ENCODE measurements at regions not wholly inside any gene's neighbourhood (a gene's known extent, or its start where the extent isn't known, plus 50 kb on each side); places are given as distances from the start of the nearest gene placed in this dataset.
"Not testable (repeated sequence)": the region's sequence is repeated elsewhere in the genome, so short reads cannot be mapped to it uniquely, and the experiment has no call there.

- Mint-ChIP-seq H3K4me3 (no peak overlapping the region), H3K27me3 (peaks cover 3% of the 10 kb centered on the region), H3K9me3 (ENCODE audit: insufficient read depth) (no peaks in the 10 kb centered on the region), H3K4me1 (peaks cover 10% of the 10 kb centered on the region), H3K27ac (no peak overlapping the region)
- H3K9ac ChIP-seq (ENCODE audit: low read length): no peak overlapping the region
- intact Hi-C loops (cut with micrococcal nuclease): loop anchor here (1.0 kb wide), 1 partner anchor 82 kb away; no protein-coding TSS in a partner anchor
- peak; percentile 80 for DNase-seq
- no peak overlapping the region for H3K27ac ChIP-seq (ENCODE audit: low read length in 2 of 2)
- WGBS (ENCODE audit: insufficient coverage): 11% methylated on average over 13 of the region's 17 CpGs
- H3K36me3 ChIP-seq (replicated peaks in 1 of 2; ENCODE audit: control extremely low read depth in 1 of 2, control insufficient read depth in 1 of 2, extremely low read depth in 1 of 2, insufficient read depth in 2 of 2, low read length in 1 of 2): no peaks in the 10 kb centered on the region
- H3K4me3 ChIP-seq (ENCODE audit: control extremely low read depth in 1 of 5, extremely low read depth in 1 of 5, insufficient read depth in 1 of 5, low read depth in 2 of 5, low read length in 4 of 5): no peak overlapping the region
- ChIA-PET CTCF (interaction anchor here (0.7 to 8.5 kb wide), 22 partner anchors 9 to 227 kb away, joined by 3 to 94 read pairs (median 4); no protein-coding TSS in a partner anchor), POLR2A (no interaction called here)
- peak overlapping the region; percentile 40 for H2AFZ ChIP-seq (ENCODE audit: insufficient read depth, low read depth, low read length, poor library complexity, severe bottlenecking)
- no peaks in the 10 kb centered on the region for H3K27me3 ChIP-seq (replicated peaks in 1 of 4; ENCODE audit: control extremely low read depth in 1 of 4, control insufficient read depth in 3 of 4, insufficient read depth in 4 of 4, low read length in 3 of 4)
- H3K4me2 ChIP-seq (replicated peaks; ENCODE audit: low read depth, low read length, poor library complexity, severe bottlenecking): peak overlapping the region; percentile 24
- TF ChIP-seq EZH2 (IDR thresholded peaks at IDR 0.05; ENCODE audit: borderline replicate concordance, insufficient read depth, low read depth, low read length, poor library complexity, severe bottlenecking): no peak
- TF ChIP-seq, protein P1, sequence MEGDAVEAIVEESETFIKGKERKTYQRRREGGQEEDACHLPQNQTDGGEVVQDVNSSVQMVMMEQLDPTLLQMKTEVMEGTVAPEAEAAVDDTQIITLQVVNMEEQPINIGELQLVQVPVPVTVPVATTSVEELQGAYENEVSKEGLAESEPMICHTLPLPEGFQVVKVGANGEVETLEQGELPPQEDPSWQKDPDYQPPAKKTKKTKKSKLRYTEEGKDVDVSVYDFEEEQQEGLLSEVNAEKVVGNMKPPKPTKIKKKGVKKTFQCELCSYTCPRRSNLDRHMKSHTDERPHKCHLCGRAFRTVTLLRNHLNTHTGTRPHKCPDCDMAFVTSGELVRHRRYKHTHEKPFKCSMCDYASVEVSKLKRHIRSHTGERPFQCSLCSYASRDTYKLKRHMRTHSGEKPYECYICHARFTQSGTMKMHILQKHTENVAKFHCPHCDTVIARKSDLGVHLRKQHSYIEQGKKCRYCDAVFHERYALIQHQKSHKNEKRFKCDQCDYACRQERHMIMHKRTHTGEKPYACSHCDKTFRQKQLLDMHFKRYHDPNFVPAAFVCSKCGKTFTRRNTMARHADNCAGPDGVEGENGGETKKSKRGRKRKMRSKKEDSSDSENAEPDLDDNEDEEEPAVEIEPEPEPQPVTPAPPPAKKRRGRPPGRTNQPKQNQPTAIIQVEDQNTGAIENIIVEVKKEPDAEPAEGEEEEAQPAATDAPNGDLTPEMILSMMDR (IDR thresholded peaks at IDR 0.05): peak; percentile 94
- H3K4me1 ChIP-seq (ENCODE audit: control insufficient read depth in 2 of 2, insufficient read depth in 2 of 2, low read length in 2 of 2): peaks cover 5 to 6% of the 10 kb centered on the region in 2 donors
- ATAC-seq (ENCODE audit: low read depth): peak; percentile 90
- no peaks in the 10 kb centered on the region for H3K9me3 ChIP-seq (ENCODE audit: control extremely low read depth in 1 of 3, control insufficient read depth in 2 of 3, insufficient read depth in 1 of 3, low read length in 2 of 3)
- no peaks in the 10 kb centered on the region for H3K79me2 ChIP-seq (ENCODE audit: control insufficient read depth, insufficient read depth, low read length)
- H4K20me1 ChIP-seq (ENCODE audit: control insufficient read depth, insufficient read depth, low read length, poor library complexity, severe bottlenecking): no peaks in the 10 kb centered on the region
These were observed 1264.0 kb downstream of the TMEM121 start for GRCh38 chr14:106790189-106791036.

DNA sequence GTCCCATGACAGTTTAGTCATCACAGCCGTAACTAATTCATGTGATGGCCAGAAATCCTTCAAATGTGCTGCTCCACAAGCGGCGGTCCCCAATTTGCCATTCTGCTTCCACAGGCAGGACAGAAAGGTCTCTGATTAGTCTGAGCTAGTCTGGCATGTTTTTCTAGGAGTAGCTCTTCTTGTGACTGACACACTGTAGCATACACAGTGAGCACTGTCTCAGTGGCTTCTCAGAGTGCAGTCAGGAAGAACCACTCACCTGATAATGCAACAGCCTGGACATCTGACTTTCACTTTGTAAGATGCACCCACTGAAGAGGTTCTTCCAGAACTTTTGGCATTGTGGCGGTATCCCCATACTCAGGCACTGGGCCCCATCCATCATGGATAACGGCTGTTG is 1266.2 kb downstream of the TMEM121 start:
- WGBS (ENCODE audit: insufficient coverage): 95% methylated on average over 5 of the region's 5 CpGs
- CTCF ChIA-PET: interaction anchor here (1.0 to 8.5 kb wide), 3 partner anchors 8 to 82 kb away, joined by 3 to 94 read pairs (median 4); no protein-coding TSS in a partner anchor
- Histone ChIP-seq H3K9me3 (ENCODE audit: control extremely low read depth in 1 of 3, control insufficient read depth in 2 of 3, insufficient read depth in 1 of 3, low read length in 2 of 3) (no peaks in the 10 kb centered on the region), H3K27me3 (replicated peaks in 1 of 4; ENCODE audit: control extremely low read depth in 1 of 4, control insufficient read depth in 3 of 4, insufficient read depth in 4 of 4, low read length in 3 of 4) (no peaks in the 10 kb centered on the region), H3K27ac (ENCODE audit: low read length in 2 of 2) (no peak overlapping the region), H3K4me1 (ENCODE audit: control insufficient read depth in 2 of 2, insufficient read depth in 2 of 2, low read length in 2 of 2) (peaks cover 5 to 6% of the 10 kb centered on the region in 2 donors), H3K36me3 (replicated peaks in 1 of 2; ENCODE audit: control extremely low read depth in 1 of 2, control insufficient read depth in 1 of 2, extremely low read depth in 1 of 2, insufficient read depth in 2 of 2, low read length in 1 of 2) (no peaks in the 10 kb centered on the region), H4K20me1 (ENCODE audit: control insufficient read depth, insufficient read depth, low read length, poor library complexity, severe bottlenecking) (no peaks in the 10 kb centered on the region), H3K4me3 (ENCODE audit: control extremely low read depth in 1 of 5, extremely low read depth in 1 of 5, insufficient read depth in 1 of 5, low read depth in 2 of 5, low read length in 4 of 5) (no peak overlapping the region), H2AFZ (ENCODE audit: insufficient read depth, low read depth, low read length, poor library complexity, severe bottlenecking) (no peak overlapping the region), H3K9ac (ENCODE audit: low read length) (no peak overlapping the region), H3K79me2 (ENCODE audit: control insufficient read depth, insufficient read depth, low read length) (no peaks in the 10 kb centered on the region), H3K4me2 (replicated peaks; ENCODE audit: low read depth, low read length, poor library complexity, severe bottlenecking) (no peak overlapping the region)
- TF ChIP-seq, protein P1 (IDR thresholded peaks at IDR 0.05): no peak
- TF ChIP-seq EZH2 (IDR thresholded peaks at IDR 0.05; ENCODE audit: borderline replicate concordance, insufficient read depth, low read depth, low read length, poor library complexity, severe bottlenecking): no peak
- Mint-ChIP-seq H3K27me3 (peaks cover 3% of the 10 kb centered on the region), H3K4me3 (no peak overlapping the region), H3K27ac (no peak overlapping the region), H3K4me1 (peaks cover 10% of the 10 kb centered on the region), H3K9me3 (ENCODE audit: insufficient read depth) (no peaks in the 10 kb centered on the region)
- intact Hi-C loops (cut with micrococcal nuclease): no loop called here
- ATAC-seq (ENCODE audit: low read depth) (no peak), DNase-seq (no peak)
- POLR2A ChIA-PET: no interaction called here

DNA sequence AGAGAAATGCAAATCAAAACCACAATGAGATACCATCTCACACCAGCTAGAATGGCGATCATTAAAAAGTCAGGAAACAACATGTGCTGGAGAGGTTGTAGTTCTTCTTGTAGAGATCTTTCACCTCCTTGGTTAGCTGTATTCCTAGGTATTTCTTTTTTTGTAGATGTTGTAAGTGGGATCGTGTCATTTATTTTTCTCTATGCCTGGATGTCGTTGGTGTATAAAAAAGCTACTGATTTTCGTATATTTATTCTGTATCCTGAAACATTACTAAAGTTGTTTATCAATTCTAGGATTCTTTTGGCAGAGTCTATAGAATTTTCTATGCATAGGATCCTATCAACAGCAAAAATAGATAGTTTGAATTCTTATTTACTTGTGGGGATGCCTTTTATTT is 1271.8 kb downstream of the TMEM121 start:
- H3K4me3 ChIP-seq (ENCODE audit: control extremely low read depth in 1 of 5, extremely low read depth in 1 of 5, insufficient read depth in 1 of 5, low read depth in 2 of 5, low read length in 4 of 5); ATAC-seq (ENCODE audit: low read depth); H3K4me1 Mint-ChIP-seq; H3K4me3 Mint-ChIP-seq; H3K4me2 ChIP-seq (replicated peaks; ENCODE audit: low read depth, low read length, poor library complexity, severe bottlenecking); intact Hi-C loops (cut with micrococcal nuclease); POLR2A ChIA-PET; H3K4me1 ChIP-seq (ENCODE audit: control insufficient read depth in 2 of 2, insufficient read depth in 2 of 2, low read length in 2 of 2); H3K9ac ChIP-seq (ENCODE audit: low read length); H3K9me3 Mint-ChIP-seq (ENCODE audit: insufficient read depth); H3K9me3 ChIP-seq (ENCODE audit: control extremely low read depth in 1 of 3, control insufficient read depth in 2 of 3, insufficient read depth in 1 of 3, low read length in 2 of 3); H3K36me3 ChIP-seq (replicated peaks in 1 of 2; ENCODE audit: control extremely low read depth in 1 of 2, control insufficient read depth in 1 of 2, extremely low read depth in 1 of 2, insufficient read depth in 2 of 2, low read length in 1 of 2); H4K20me1 ChIP-seq (ENCODE audit: control insufficient read depth, insufficient read depth, low read length, poor library complexity, severe bottlenecking); H3K27ac ChIP-seq (ENCODE audit: low read length in 2 of 2); H3K27ac Mint-ChIP-seq; H3K79me2 ChIP-seq (ENCODE audit: control insufficient read depth, insufficient read depth, low read length); H2AFZ ChIP-seq (ENCODE audit: insufficient read depth, low read depth, low read length, poor library complexity, severe bottlenecking); DNase-seq: not testable (repeated sequence)
- WGBS (ENCODE audit: insufficient coverage): no CpG with 5 or more reads among the region's 4 CpGs
- peaks cover 0 to 15% (median 5%) of the 10 kb centered on the region in 4 experiments for H3K27me3 ChIP-seq (replicated peaks in 1 of 4; ENCODE audit: control extremely low read depth in 1 of 4, control insufficient read depth in 3 of 4, insufficient read depth in 4 of 4, low read length in 3 of 4)
- H3K27me3 Mint-ChIP-seq: peaks cover 23% of the 10 kb centered on the region
- CTCF ChIA-PET: interaction anchor here (1.3 to 1.9 kb wide), 2 partner anchors 33 to 75 kb away, joined by 7 read pairs; no protein-coding TSS in a partner anchor
